ENCODE measurements at regions not wholly inside any gene's neighbourhood (a gene's known extent, or its start where the extent isn't known, plus 50 kb on each side); places are given as distances from the start of the nearest gene placed in this dataset.

DNA sequence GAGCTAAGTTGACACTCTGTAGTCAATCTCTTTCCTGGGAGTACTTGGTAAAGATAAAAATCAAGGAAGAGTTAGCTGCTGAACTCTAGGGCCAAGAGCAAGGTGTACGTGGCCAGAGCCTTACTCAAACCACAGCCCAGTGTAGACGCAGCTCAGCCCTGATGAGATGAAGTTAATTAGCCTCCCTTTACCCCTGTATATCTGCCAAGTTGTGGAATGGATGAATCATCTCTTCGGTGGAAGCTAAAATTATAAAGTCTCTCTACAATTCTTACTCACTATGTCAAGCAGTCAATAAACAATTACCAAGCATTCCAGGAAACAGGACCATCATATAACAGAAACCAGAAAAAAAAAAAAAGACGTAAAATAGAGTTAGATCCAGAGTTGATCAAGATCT lies 146.9 kb upstream of the UFM1 start:
- Histone ChIP-seq H3F3A (ENCODE audit: insufficient read depth, low read length, poor library complexity, severe bottlenecking) (no peaks in the 10 kb centered on the region), H3K27me3 (ENCODE audit: insufficient read depth, low read depth, low read length) (no peaks in the 10 kb centered on the region), H3K4me2 (ENCODE audit: low read length) (no peak overlapping the region), H4K20me1 (ENCODE audit: insufficient read depth) (no peaks in the 10 kb centered on the region), H3K4me3 (ENCODE audit: low read length) (no peak overlapping the region), H3K9me2 (ENCODE audit: insufficient read depth, low read length) (no peaks in the 10 kb centered on the region), H3K36me3 (ENCODE audit: insufficient read depth, low read length) (no peaks in the 10 kb centered on the region), H3K79me2 (replicated peaks; ENCODE audit: insufficient read depth, low read length) (no peaks in the 10 kb centered on the region), H3K9me3 (ENCODE audit: low read length) (no peaks in the 10 kb centered on the region), H3K9ac (ENCODE audit: low read length) (no peak overlapping the region), H2AFZ (ENCODE audit: low read depth, low read length) (no peak overlapping the region), H3K27ac (ENCODE audit: low read length) (no peak overlapping the region)
- TF ChIP-seq TAF1 (IDR thresholded peaks at IDR 0.05; ENCODE audit: low read depth) (no peak), SMC3 (conservative IDR thresholded peaks at IDR 0.05; ENCODE audit: poor library complexity) (no peak), MXI1 (conservative IDR thresholded peaks at IDR 0.05; ENCODE audit: poor library complexity, severe bottlenecking) (no peak), RAD21 (conservative IDR thresholded peaks at IDR 0.05) (no peak), EP300 (conservative IDR thresholded peaks at IDR 0.05; ENCODE audit: poor library complexity, severe bottlenecking) (no peak), EZH2 (IDR thresholded peaks at IDR 0.05; ENCODE audit: borderline replicate concordance, insufficient read depth, low read length, poor library complexity, severe bottlenecking) (no peak), POLR2AphosphoS5 (IDR thresholded peaks at IDR 0.05) (no peak)
- TF ChIP-seq, protein P1, sequence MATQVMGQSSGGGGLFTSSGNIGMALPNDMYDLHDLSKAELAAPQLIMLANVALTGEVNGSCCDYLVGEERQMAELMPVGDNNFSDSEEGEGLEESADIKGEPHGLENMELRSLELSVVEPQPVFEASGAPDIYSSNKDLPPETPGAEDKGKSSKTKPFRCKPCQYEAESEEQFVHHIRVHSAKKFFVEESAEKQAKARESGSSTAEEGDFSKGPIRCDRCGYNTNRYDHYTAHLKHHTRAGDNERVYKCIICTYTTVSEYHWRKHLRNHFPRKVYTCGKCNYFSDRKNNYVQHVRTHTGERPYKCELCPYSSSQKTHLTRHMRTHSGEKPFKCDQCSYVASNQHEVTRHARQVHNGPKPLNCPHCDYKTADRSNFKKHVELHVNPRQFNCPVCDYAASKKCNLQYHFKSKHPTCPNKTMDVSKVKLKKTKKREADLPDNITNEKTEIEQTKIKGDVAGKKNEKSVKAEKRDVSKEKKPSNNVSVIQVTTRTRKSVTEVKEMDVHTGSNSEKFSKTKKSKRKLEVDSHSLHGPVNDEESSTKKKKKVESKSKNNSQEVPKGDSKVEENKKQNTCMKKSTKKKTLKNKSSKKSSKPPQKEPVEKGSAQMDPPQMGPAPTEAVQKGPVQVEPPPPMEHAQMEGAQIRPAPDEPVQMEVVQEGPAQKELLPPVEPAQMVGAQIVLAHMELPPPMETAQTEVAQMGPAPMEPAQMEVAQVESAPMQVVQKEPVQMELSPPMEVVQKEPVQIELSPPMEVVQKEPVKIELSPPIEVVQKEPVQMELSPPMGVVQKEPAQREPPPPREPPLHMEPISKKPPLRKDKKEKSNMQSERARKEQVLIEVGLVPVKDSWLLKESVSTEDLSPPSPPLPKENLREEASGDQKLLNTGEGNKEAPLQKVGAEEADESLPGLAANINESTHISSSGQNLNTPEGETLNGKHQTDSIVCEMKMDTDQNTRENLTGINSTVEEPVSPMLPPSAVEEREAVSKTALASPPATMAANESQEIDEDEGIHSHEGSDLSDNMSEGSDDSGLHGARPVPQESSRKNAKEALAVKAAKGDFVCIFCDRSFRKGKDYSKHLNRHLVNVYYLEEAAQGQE (IDR thresholded peaks at IDR 0.05; ENCODE audit: borderline replicate concordance), result no peak
- TF ChIP-seq, protein P2, sequence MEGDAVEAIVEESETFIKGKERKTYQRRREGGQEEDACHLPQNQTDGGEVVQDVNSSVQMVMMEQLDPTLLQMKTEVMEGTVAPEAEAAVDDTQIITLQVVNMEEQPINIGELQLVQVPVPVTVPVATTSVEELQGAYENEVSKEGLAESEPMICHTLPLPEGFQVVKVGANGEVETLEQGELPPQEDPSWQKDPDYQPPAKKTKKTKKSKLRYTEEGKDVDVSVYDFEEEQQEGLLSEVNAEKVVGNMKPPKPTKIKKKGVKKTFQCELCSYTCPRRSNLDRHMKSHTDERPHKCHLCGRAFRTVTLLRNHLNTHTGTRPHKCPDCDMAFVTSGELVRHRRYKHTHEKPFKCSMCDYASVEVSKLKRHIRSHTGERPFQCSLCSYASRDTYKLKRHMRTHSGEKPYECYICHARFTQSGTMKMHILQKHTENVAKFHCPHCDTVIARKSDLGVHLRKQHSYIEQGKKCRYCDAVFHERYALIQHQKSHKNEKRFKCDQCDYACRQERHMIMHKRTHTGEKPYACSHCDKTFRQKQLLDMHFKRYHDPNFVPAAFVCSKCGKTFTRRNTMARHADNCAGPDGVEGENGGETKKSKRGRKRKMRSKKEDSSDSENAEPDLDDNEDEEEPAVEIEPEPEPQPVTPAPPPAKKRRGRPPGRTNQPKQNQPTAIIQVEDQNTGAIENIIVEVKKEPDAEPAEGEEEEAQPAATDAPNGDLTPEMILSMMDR (IDR thresholded peaks at IDR 0.05; ENCODE audit: poor library complexity, severe bottlenecking), result no peak

DNA sequence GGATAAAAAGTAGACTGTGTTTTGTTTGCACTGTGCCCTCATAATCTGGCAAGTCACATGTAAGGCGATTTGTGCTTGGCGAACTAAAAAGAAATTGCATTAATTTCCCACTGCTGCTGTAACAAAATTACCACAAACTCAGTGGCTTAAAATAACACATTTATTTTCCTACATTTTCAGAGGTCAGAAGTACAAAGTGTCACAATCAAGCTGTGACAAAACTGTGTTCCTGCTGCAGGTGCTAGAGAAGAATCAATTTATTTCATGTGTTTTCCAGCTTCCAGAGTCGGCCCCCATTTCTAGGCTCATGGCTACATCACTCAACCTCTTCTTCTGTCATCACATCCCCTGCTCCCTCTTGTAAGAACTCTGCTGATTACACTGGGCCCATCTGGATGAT lies 158.6 kb upstream of the UFM1 start:
- Histone ChIP-seq H3F3A (ENCODE audit: insufficient read depth, low read length, poor library complexity, severe bottlenecking) (no peaks in the 10 kb centered on the region), H3K79me2 (replicated peaks; ENCODE audit: insufficient read depth, low read length) (no peaks in the 10 kb centered on the region), H3K4me2 (ENCODE audit: low read length) (no peak overlapping the region), H3K27me3 (ENCODE audit: insufficient read depth, low read depth, low read length) (no peaks in the 10 kb centered on the region), H3K9ac (ENCODE audit: low read length) (no peak overlapping the region), H4K20me1 (ENCODE audit: insufficient read depth) (no peaks in the 10 kb centered on the region), H2AFZ (ENCODE audit: low read depth, low read length) (no peak overlapping the region), H3K9me3 (ENCODE audit: low read length) (no peaks in the 10 kb centered on the region), H3K9me2 (ENCODE audit: insufficient read depth, low read length) (no peaks in the 10 kb centered on the region), H3K36me3 (ENCODE audit: insufficient read depth, low read length) (no peaks in the 10 kb centered on the region), H3K4me3 (ENCODE audit: low read length) (no peak overlapping the region), H3K27ac (ENCODE audit: low read length) (no peak overlapping the region)
- TF ChIP-seq EP300 (conservative IDR thresholded peaks at IDR 0.05; ENCODE audit: poor library complexity, severe bottlenecking), result no peak
- no peak for TF ChIP-seq TAF1 (IDR thresholded peaks at IDR 0.05; ENCODE audit: low read depth)
- TF ChIP-seq, protein P2 (IDR thresholded peaks at IDR 0.05; ENCODE audit: poor library complexity, severe bottlenecking), result no peak
- TF ChIP-seq SMC3 (conservative IDR thresholded peaks at IDR 0.05; ENCODE audit: poor library complexity), result no peak
- TF ChIP-seq EZH2 (IDR thresholded peaks at IDR 0.05; ENCODE audit: borderline replicate concordance, insufficient read depth, low read length, poor library complexity, severe bottlenecking), result no peak
- TF ChIP-seq, protein P1 (IDR thresholded peaks at IDR 0.05; ENCODE audit: borderline replicate concordance), result no peak
- TF ChIP-seq RAD21 (conservative IDR thresholded peaks at IDR 0.05), result no peak
- TF ChIP-seq MXI1 (conservative IDR thresholded peaks at IDR 0.05; ENCODE audit: poor library complexity, severe bottlenecking), result no peak
